Spleen (tissue), 11 donors: ENCODE measurements at regions not wholly inside any gene's neighbourhood (a gene's known extent, or its start where the extent isn't known, plus 50 kb on each side); places are given as distances from the start of the nearest gene placed in this dataset.
"Not testable (repeated sequence)": the region's sequence is repeated elsewhere in the genome, so short reads cannot be mapped to it uniquely, and the experiment has no call there.

Source experiments
- DNase-seq: peaks from one replicate; pipeline ENCODE4 v3.0.0-alpha.2; 2020
- H3K27ac ChIP-seq, 8 donors: fragments of 200-600 bp; sonication (generic) in 7 of 8; 1 replicate in 4 of 8; 2 replicates in 4 of 8; pipeline versions ENCODE4 v1.5.0 to v1.8.0; 2016 to 2021; ENCODE audit warnings: inconsistent platforms in 4 of 8, mild to moderate bottlenecking in 4 of 8, moderate library complexity in 1 of 8
- H3K27me3 ChIP-seq, 7 donors: fragments of 200-600 bp; sonication (generic) in 6 of 7; replicated peaks in 1 of 7; 1 replicate in 4 of 7; 2 replicates in 3 of 7; pipeline versions ENCODE4 v1.5.0 to v1.8.0; 2016 to 2021; ENCODE audit warnings: inconsistent platforms in 3 of 7, mild to moderate bottlenecking in 1 of 7
- H3K36me3 ChIP-seq, 6 donors: fragments of 200-600 bp; sonication (generic) in 5 of 6; 1 replicate in 4 of 6; 2 replicates in 2 of 6; pipeline versions ENCODE4 v1.5.0 to v1.8.0; 2016 to 2021; ENCODE audit warnings: inconsistent platforms in 2 of 6
- H3K4me1 ChIP-seq, 6 donors: fragments of 200-600 bp; sonication (generic) in 5 of 6; 1 replicate in 3 of 6; 2 replicates in 3 of 6; pipeline versions ENCODE4 v1.5.0 to v1.8.0; 2016 to 2021; ENCODE audit warnings: inconsistent platforms in 3 of 6
- H3K4me3 ChIP-seq, 8 donors: fragments of 200-600 bp; sonication (generic) in 7 of 8; 1 replicate in 4 of 8; 2 replicates in 4 of 8; pipeline versions ENCODE4 v1.5.0 to v1.8.0; 2016 to 2021; ENCODE audit warnings: inconsistent platforms in 4 of 8, mild to moderate bottlenecking in 4 of 8, moderate library complexity in 2 of 8
- H3K9me3 ChIP-seq, 8 donors: fragments of 200-600 bp; sonication (generic) in 7 of 8; 1 replicate in 4 of 8; 2 replicates in 4 of 8; pipeline versions ENCODE4 v1.5.0 to v1.8.0; 2016 to 2021; ENCODE audit warnings: inconsistent platforms in 4 of 8
- POLR2A ChIP-seq, 3 donors: fragments of 450-650 bp; IDR thresholded peaks; one replicate each; pipeline ENCODE4 v1.5.1; 2017; ENCODE audit warnings: antibody characterized with exemption in 3 of 3, mild to moderate bottlenecking in 1 of 3
- POLR2AphosphoS5 ChIP-seq, 3 donors: sonication (generic); formaldehyde crosslinking; IDR thresholded peaks; one replicate each; pipeline ENCODE4 v1.5.1; 2017; ENCODE audit warnings: antibody characterized with exemption in 3 of 3
- WGBS, 5 donors: extraction: QIAGEN DNeasy Blood & Tissue Kit in 3 of 5; methylation state at CpG; one replicate each; pipeline versions ENCODE4 v1.1.5 to v1.1.7; 2013 to 2018; 5-methylcytosine and 5-hydroxymethylcytosine counted together
- intact Hi-C: fragments of 100-400 bp; cut with DNase I; formaldehyde crosslinking; loops from one replicate; pipeline ENCODE4 v1.15.0; 2023; ENCODE audit warnings: low total_unique reads
- TF ChIP-seq, protein P1 (sequence below), 11 experiments: fragments of 200-600 bp in 7 of 11; fragments of 450-650 bp in 4 of 11; sonication (generic) in 4 of 11; IDR thresholded peaks in 8 of 11; conservative IDR thresholded peaks in 3 of 11; 1 replicate in 7 of 11; 2 replicates in 4 of 11; pipeline versions ENCODE4 v1.4.0 to v1.8.0; 2016 to 2021; ENCODE audit warnings: antibody characterized with exemption in 11 of 11, inconsistent platforms in 4 of 11, mild to moderate bottlenecking in 1 of 11
- donor health status: healthy with polysubstance abuse.
- donor health status: DM: no; HTN: no; CAD: no; lungs with moderate emphysema.
- donor health status: DM: no; HTN: no; CAD: no.
- donor health status: Bipolar disorder and iron deficiency.
- donor health status: healthy.
- donor health status: DM: no; HTN: no; CAD: no.
- donor health status: DM: yes; HTN: yes; CAD: no.

DNA sequence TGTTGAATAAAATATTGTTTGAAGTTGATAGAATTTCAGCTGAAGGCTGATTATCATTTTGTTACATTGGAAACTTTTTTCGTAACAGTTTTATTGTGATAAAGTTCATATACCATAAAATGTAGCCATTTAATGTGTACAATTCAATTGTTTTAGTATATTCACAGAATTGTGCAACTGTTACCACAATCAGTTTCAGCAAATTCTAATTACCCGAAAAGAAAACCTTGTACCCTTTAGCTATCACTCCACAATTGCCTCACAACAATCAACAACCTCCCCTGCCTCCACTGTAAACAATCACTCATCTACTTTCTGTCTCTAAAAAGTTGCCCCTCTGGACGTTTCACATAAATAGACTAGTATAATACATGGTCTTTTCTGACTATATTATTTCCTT lies 179.7 kb upstream of the BET1 start:
- Histone ChIP-seq H3K36me3 (no peaks in the 10 kb centered on the region), H3K27me3 (no peaks in the 10 kb centered on the region), H3K4me3 (no peak overlapping the region), H3K9me3 (no peaks in the 10 kb centered on the region), H3K4me1 (peaks cover 0 to 9% (median 0%) of the 10 kb centered on the region in 6 donors), H3K27ac (peak overlapping the region in 7 of 8 donors; percentile 68 to 81 (median 76))
- TF ChIP-seq POLR2AphosphoS5 (IDR thresholded peaks at IDR 0.05) (no peak), POLR2A (IDR thresholded peaks at IDR 0.05) (no peak)
- TF ChIP-seq, protein P1, sequence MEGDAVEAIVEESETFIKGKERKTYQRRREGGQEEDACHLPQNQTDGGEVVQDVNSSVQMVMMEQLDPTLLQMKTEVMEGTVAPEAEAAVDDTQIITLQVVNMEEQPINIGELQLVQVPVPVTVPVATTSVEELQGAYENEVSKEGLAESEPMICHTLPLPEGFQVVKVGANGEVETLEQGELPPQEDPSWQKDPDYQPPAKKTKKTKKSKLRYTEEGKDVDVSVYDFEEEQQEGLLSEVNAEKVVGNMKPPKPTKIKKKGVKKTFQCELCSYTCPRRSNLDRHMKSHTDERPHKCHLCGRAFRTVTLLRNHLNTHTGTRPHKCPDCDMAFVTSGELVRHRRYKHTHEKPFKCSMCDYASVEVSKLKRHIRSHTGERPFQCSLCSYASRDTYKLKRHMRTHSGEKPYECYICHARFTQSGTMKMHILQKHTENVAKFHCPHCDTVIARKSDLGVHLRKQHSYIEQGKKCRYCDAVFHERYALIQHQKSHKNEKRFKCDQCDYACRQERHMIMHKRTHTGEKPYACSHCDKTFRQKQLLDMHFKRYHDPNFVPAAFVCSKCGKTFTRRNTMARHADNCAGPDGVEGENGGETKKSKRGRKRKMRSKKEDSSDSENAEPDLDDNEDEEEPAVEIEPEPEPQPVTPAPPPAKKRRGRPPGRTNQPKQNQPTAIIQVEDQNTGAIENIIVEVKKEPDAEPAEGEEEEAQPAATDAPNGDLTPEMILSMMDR (IDR thresholded peaks at IDR 0.05 in 8 of 11, conservative IDR thresholded peaks at IDR 0.05 in 3 of 11), result no peak
- no peak for DNase-seq
- WGBS, 5 donors, result 71 to 85% (median 80%) methylated on average over 3 of the region's 3 CpGs
- intact Hi-C loops, result no loop called here

DNA sequence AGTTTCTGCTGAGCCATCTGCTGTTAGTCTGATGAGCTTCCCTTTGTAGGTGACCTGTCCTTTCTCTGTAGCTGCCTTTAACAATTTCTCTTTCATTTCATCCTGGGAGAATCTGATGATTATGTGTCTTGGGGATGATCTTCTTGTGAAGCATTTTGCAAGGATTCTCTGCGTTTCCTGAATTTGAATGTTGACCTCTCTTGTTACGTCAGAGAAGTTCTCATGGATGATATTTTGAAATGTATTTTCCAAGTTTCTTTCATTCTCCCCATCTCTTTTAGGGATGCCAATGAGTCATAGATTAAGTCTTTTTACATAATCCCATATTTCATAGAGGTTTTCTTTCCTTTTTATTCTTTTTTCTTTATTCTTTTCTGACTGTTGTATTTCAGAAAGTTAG lies 184.2 kb upstream of the BET1 start:
- no peaks in the 10 kb centered on the region for H3K27me3 ChIP-seq
- TF ChIP-seq POLR2A (IDR thresholded peaks at IDR 0.05), result no peak
- TF ChIP-seq, protein P1 (IDR thresholded peaks at IDR 0.05 in 8 of 11, conservative IDR thresholded peaks at IDR 0.05 in 3 of 11), result no peak
- no peak for TF ChIP-seq POLR2AphosphoS5 (IDR thresholded peaks at IDR 0.05)
- H3K36me3 ChIP-seq, result no peaks in the 10 kb centered on the region
- intact Hi-C loops, result no loop called here
- H3K4me1 ChIP-seq, result peaks cover 0 to 6% (median 0%) of the 10 kb centered on the region in 6 donors
- whole genome bisulfite sequencing, 5 donors, result 88 to 98% (median 90%) methylated on average over 2 of the region's 2 CpGs
- H3K27ac ChIP-seq, result no peak overlapping the region
- H3K4me3 ChIP-seq, result no peak overlapping the region
- no peaks in the 10 kb centered on the region for H3K9me3 ChIP-seq
- DNase-seq, result no peak

DNA sequence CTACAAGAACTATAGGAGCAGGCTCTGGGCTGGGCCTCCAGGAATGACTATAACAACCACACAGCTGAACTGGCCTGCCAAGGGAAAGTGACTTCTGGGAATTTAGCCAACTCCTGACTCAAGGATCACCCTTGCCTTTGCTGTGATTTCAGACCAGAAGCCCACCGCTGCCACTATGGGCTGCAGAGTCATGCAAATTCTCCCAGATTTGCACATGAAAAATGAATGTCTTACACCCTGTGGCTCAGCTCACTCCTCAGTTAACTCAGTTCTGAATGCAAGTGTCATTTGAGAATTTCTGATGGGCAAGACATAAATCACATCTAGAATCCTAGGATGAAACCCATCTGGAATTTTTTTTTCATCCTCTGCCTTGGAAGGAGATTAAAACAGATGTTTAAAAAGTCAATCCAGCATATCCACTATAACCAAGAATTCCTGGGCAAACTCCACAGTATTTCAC lies 186.5 kb upstream of the BET1 start:
- no peaks in the 10 kb centered on the region for H3K4me1 ChIP-seq
- intact Hi-C loops, result no loop called here
- no peak for DNase-seq
- WGBS, 5 donors, result 0% methylated on average over 1 of the region's 1 CpG
- H3K4me3 ChIP-seq, result no peak overlapping the region
- H3K27me3 ChIP-seq, result no peaks in the 10 kb centered on the region
- H3K27ac ChIP-seq, result no peak overlapping the region
- no peaks in the 10 kb centered on the region for H3K36me3 ChIP-seq
- TF ChIP-seq, protein P1 (IDR thresholded peaks at IDR 0.05 in 8 of 11, conservative IDR thresholded peaks at IDR 0.05 in 3 of 11), result no peak
- TF ChIP-seq POLR2AphosphoS5 (IDR thresholded peaks at IDR 0.05) (no peak), POLR2A (IDR thresholded peaks at IDR 0.05) (no peak)
- H3K9me3 ChIP-seq, result peaks cover 0 to 4% (median 0%) of the 10 kb centered on the region in 8 donors

DNA sequence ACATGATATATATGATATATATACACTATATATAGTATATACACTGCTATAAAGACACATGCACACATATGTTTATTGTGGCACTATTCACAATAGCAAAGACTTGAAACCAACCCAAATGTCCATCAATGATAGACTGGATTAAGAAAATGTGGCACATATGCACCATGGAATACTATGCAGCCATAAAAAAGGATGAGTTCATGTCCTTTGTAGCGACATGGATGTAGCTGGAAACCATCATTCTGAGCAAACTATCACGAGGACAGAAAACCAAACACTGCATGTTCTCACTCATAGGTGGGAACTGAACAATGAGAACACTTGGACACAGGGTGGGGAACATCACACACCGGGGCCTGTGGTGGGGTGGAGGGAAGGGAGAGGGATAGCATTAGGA lies 190.3 kb upstream of the BET1 start:
- WGBS, 5 donors, result 87 to 98% (median 93%) methylated on average over 3 of the region's 3 CpGs

DNA sequence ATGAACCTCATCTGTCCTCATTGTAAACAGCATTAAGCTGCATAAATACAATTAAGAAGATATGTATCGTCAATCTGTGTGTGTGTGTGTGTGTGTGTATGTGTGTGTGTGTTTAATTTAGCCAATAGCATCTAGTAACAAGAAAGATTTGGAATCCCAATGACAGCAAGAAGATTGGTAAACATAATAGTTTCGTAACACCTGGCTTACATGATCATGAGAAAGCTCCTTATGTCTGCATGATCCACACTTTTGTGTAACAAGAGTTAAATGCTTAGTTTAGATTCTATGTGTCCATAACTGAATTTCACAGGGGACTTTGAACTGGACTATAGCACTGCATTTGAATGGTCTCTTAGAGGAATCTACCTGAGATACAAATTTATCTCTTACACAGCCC lies 191.0 kb upstream of the BET1 start:
- TF ChIP-seq POLR2AphosphoS5 (IDR thresholded peaks at IDR 0.05) (no peak), POLR2A (IDR thresholded peaks at IDR 0.05) (no peak)
- TF ChIP-seq, protein P1 (IDR thresholded peaks at IDR 0.05 in 8 of 11, conservative IDR thresholded peaks at IDR 0.05 in 3 of 11), result no peak
- no peaks in the 10 kb centered on the region for H3K4me1 ChIP-seq
- WGBS, 5 donors, result 87 to 94% (median 90%) methylated on average over 2 of the region's 2 CpGs
- no peak overlapping the region for H3K27ac ChIP-seq
- no peaks in the 10 kb centered on the region for H3K36me3 ChIP-seq
- peaks cover 0 to 4% (median 0%) of the 10 kb centered on the region in 8 donors for H3K9me3 ChIP-seq
- H3K27me3 ChIP-seq, result no peaks in the 10 kb centered on the region
- H3K4me3 ChIP-seq, result no peak overlapping the region
- intact Hi-C loops, result no loop called here
- no peak for DNase-seq

More for the DNA sequence above, 190.3 kb upstream of the BET1 start:
- intact Hi-C loops, DNase-seq, H3K27ac ChIP-seq, H3K4me1 ChIP-seq, H3K9me3 ChIP-seq, H3K27me3 ChIP-seq, H3K4me3 ChIP-seq, H3K36me3 ChIP-seq: not testable (repeated sequence)
